Gastrocnemius medialis (tissue), 4 donors: ENCODE measurements at regions not wholly inside any gene's neighbourhood (a gene's known extent, or its start where the extent isn't known, plus 50 kb on each side); places are given as distances from the start of the nearest gene placed in this dataset.

ENCODE experiments used
- ATAC-seq, 2 donors: fragments of 150-250 bp; one replicate each; pipeline ENCODE4 v1.9.1; 2016
- DNase-seq, 2 donors: peaks; one replicate each; pipeline ENCODE4 v3.0.0-alpha.2; 2019
- H3K27ac ChIP-seq, 4 donors: fragments of 200-600 bp; sonication (generic); 1 replicate in 1 of 4; 2 replicates in 3 of 4; pipeline ENCODE4 v1.5.1; 2016 to 2018; ENCODE audit warnings: mild to moderate bottlenecking in 2 of 4, moderate library complexity in 1 of 4
- H3K27me3 ChIP-seq, 3 donors: fragments of 200-600 bp; sonication (generic) in 2 of 3; 1 replicate in 1 of 3; 2 replicates in 2 of 3; pipeline versions ENCODE4 v1.5.1 to v1.6.0; 2016 to 2019; ENCODE audit warnings: mild to moderate bottlenecking in 1 of 3, moderate library complexity in 1 of 3
- H3K36me3 ChIP-seq, 2 donors: fragments of 200-600 bp; sonication (generic) in 1 of 2; one replicate each; pipeline ENCODE4 v1.5.1; 2017 to 2018
- H3K4me1 ChIP-seq, 2 donors: fragments of 200-600 bp; sonication (generic) in 1 of 2; one replicate each; pipeline ENCODE4 v1.5.1; 2016 to 2017; ENCODE audit warnings: mild to moderate bottlenecking in 2 of 2
- H3K4me3 ChIP-seq, 4 donors: fragments of 200-600 bp; sonication (generic) in 3 of 4; 1 replicate in 1 of 4; 2 replicates in 3 of 4; pipeline ENCODE4 v1.5.1; 2016 to 2019; ENCODE audit warnings: mild to moderate bottlenecking in 2 of 4
- H3K9me3 ChIP-seq, 3 donors: fragments of 200-600 bp; sonication (generic) in 2 of 3; 1 replicate in 1 of 3; 2 replicates in 2 of 3; pipeline ENCODE4 v1.5.1; 2016 to 2019
- CTCF ChIP-seq, 5 experiments: fragments of 450-650 bp in 3 of 5; fragments of 200-600 bp in 2 of 5; sonication (generic) in 2 of 5; IDR thresholded peaks in 4 of 5; conservative IDR thresholded peaks in 1 of 5; 1 replicate in 4 of 5; 2 replicates in 1 of 5; pipeline ENCODE4 v1.5.1; 2016 to 2019; ENCODE audit warnings: antibody characterized with exemption in 5 of 5, mild to moderate bottlenecking in 3 of 5, moderate library complexity in 3 of 5
- POLR2A ChIP-seq, 2 donors: fragments of 450-650 bp; IDR thresholded peaks; one replicate each; pipeline ENCODE4 v1.6.1; 2017; ENCODE audit warnings: antibody characterized with exemption in 2 of 2, mild to moderate bottlenecking in 2 of 2, moderate library complexity in 2 of 2
- in situ Hi-C, 4 donors: fragments of 200-750 bp; cut with MboI; loops; one replicate each; pipeline versions ENCODE4 v1.15.0 to v1.8.0; 2017; ENCODE audit warnings: low sequenced_read_pairs in 4 of 4
- intact Hi-C: fragments of 100-400 bp; cut with DNase I; formaldehyde crosslinking; loops from one replicate; pipeline ENCODE4 v1.15.1; 2023; ENCODE audit warnings: low total_unique reads

- Histone ChIP-seq H3K36me3 (no peaks in the 10 kb centered on the region), H3K9me3 (no peaks in the 10 kb centered on the region), H3K27me3 (no peaks in the 10 kb centered on the region), H3K4me3 (no peak overlapping the region), H3K27ac (no peak overlapping the region), H3K4me1 (no peaks in the 10 kb centered on the region)
- intact Hi-C loops = no loop called here
- no peak for TF ChIP-seq CTCF (IDR thresholded peaks at IDR 0.05 in 4 of 5, conservative IDR thresholded peaks at IDR 0.05 in 1 of 5)
- TF ChIP-seq POLR2A (IDR thresholded peaks at IDR 0.05) = no peak
- in situ Hi-C loops = no loop called here
- DNase-seq (no peak), ATAC-seq (no peak)
Observed at GRCh38 chr4:43564591-43564990, 672.1 kb downstream of the GRXCR1 start.

GRCh38 chr4:43567644-43568043 is 675.1 kb downstream of the GRXCR1 start:
- H3K27me3 ChIP-seq = no peaks in the 10 kb centered on the region
- no peak overlapping the region for H3K27ac ChIP-seq
- intact Hi-C loops (no loop called here), in situ Hi-C loops (no loop called here)
- H3K9me3 ChIP-seq = no peaks in the 10 kb centered on the region
- DNase-seq (no peak), ATAC-seq (no peak)
- H3K4me1 ChIP-seq = no peaks in the 10 kb centered on the region
- TF ChIP-seq POLR2A (IDR thresholded peaks at IDR 0.05) = no peak
- no peak for TF ChIP-seq CTCF (IDR thresholded peaks at IDR 0.05 in 4 of 5, conservative IDR thresholded peaks at IDR 0.05 in 1 of 5)
- no peak overlapping the region for H3K4me3 ChIP-seq
- H3K36me3 ChIP-seq = no peaks in the 10 kb centered on the region

- in situ Hi-C loops = no loop called here
- Histone ChIP-seq H3K27me3 (no peaks in the 10 kb centered on the region), H3K9me3 (no peaks in the 10 kb centered on the region), H3K36me3 (no peaks in the 10 kb centered on the region), H3K4me3 (no peak overlapping the region), H3K4me1 (no peaks in the 10 kb centered on the region), H3K27ac (no peak overlapping the region)
- intact Hi-C loops = no loop called here
- TF ChIP-seq POLR2A (IDR thresholded peaks at IDR 0.05) (no peak), CTCF (IDR thresholded peaks at IDR 0.05 in 4 of 5, conservative IDR thresholded peaks at IDR 0.05 in 1 of 5) (no peak)
- ATAC-seq (no peak), DNase-seq (no peak)
Observed at GRCh38 chr4:43586813-43587212, 694.3 kb downstream of the GRXCR1 start.

DNA sequence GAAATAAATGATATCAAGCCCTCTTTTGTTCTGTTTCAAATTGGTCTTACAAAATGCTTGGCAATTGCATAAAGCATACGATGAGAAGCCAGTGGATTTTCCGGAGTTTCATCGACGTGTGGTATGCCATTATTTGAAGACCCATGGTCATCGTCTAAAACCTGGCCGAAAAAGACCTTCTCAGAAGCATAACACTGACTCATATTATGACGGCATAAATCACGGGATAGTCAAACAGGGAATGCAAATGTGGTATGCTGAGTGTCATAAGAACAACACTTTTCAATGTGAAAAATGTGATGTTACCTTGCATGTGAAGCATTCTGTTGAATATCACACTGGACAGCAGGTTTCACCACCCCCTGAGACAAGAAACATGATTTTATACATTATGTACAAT is 695.2 kb downstream of the GRXCR1 start:
- ATAC-seq (no peak), DNase-seq (no peak)
- no peak overlapping the region for H3K4me3 ChIP-seq
- H3K4me1 ChIP-seq = no peaks in the 10 kb centered on the region
- H3K27me3 ChIP-seq = no peaks in the 10 kb centered on the region
- no peaks in the 10 kb centered on the region for H3K36me3 ChIP-seq
- TF ChIP-seq POLR2A (IDR thresholded peaks at IDR 0.05) (no peak), CTCF (IDR thresholded peaks at IDR 0.05 in 4 of 5, conservative IDR thresholded peaks at IDR 0.05 in 1 of 5) (no peak)
- no peaks in the 10 kb centered on the region for H3K9me3 ChIP-seq
- in situ Hi-C loops = no loop called here
- intact Hi-C loops = no loop called here
- no peak overlapping the region for H3K27ac ChIP-seq

DNA sequence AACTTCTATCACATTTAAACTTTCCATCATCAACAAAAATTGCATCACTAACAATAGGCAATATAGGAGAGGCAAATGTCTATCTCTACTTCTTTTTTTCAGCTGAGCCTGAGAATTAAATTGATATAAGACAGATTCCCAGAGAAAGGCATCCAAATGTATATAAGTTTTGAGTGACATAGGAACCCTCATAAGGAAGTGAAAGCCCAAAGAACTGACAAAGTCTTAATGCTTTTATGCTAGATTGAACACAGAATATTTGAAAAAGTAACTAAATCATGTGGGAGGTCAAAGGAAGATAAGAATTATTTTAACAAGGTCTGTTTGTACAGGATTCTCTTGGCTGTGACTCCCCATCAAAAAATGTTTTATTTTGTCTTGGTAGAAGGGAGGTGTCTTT is 714.9 kb downstream of the GRXCR1 start:
- Histone ChIP-seq H3K4me3 (no peak overlapping the region), H3K27me3 (no peaks in the 10 kb centered on the region), H3K27ac (no peak overlapping the region), H3K4me1 (no peaks in the 10 kb centered on the region), H3K9me3 (no peaks in the 10 kb centered on the region), H3K36me3 (no peaks in the 10 kb centered on the region)
- intact Hi-C loops = no loop called here
- no peak for DNase-seq
- in situ Hi-C loops = no loop called here
- no peak for ATAC-seq
- no peak for TF ChIP-seq CTCF (IDR thresholded peaks at IDR 0.05 in 4 of 5, conservative IDR thresholded peaks at IDR 0.05 in 1 of 5)
- no peak for TF ChIP-seq POLR2A (IDR thresholded peaks at IDR 0.05)
